ENCODE measurements at regions not wholly inside any gene's neighbourhood (a gene's known extent, or its start where the extent isn't known, plus 50 kb on each side); places are given as distances from the start of the nearest gene placed in this dataset.

GRCh38 chr7:80362677-80363076, 149.2 kb downstream of the GNAT3 start:
- TF ChIP-seq CTCF (conservative IDR thresholded peaks at IDR 0.05): no peak
- H3K27ac ChIP-seq: no peak overlapping the region

DNA sequence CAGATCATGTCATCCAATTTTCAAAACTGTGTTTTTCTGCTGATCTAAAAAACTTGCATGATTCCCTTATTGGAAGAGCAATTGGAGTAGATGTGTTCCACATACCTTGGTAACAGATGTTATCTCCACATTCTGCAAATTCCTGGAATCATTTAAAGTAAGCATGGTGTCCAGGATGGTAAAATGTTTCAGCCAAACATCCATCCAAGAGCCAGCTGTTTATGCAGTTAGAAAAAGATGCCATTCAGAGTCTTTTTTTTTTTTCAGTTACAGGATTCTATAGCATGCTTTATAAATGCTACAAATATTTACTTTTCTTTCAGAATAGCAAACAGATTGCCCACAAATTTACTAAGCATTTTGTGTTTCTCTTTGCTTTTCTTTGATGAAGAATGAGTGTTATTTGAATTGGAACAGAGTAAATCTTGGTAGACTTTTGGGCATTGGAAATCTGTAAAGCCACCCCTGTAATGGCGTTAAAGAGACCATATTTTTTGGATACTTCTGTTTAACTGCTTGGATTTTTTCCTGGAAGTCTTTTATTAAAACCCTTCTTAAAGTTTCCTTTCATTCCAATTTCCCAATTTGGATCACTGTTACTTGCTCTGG, 149.8 kb downstream of the GNAT3 start:
- TF ChIP-seq CTCF (conservative IDR thresholded peaks at IDR 0.05): no peak
- no peak overlapping the region for H3K27ac ChIP-seq

DNA sequence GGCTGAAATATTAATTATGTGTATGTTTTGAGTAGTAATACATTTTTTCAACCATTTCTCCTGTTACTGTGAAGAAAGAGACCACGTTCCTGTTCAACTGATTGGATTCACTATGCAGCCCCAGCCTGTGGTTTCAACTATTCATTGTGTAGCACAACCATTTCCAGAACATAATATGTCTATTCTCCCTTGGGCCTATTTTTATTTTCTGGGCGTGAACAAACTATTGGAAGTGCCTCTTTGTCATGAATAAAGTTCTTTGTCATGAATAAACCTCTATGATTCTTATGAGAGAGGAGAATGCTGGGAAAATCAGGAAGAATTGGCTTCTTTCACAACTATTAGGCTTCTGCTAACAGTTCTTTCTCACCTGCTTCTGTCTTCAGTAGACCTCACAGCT, 152.4 kb downstream of the GNAT3 start:
- H3K27ac ChIP-seq: no peak overlapping the region
- no peak for TF ChIP-seq CTCF (conservative IDR thresholded peaks at IDR 0.05)

- TF ChIP-seq CTCF (conservative IDR thresholded peaks at IDR 0.05): no peak
- H3K27ac ChIP-seq: no peak overlapping the region
Measured at GRCh38 chr7:80359029-80359428, 152.8 kb downstream of the GNAT3 start.

GRCh38 chr7:80357530-80357929, 154.3 kb downstream of the GNAT3 start:
- no peak for TF ChIP-seq CTCF (conservative IDR thresholded peaks at IDR 0.05)
- H3K27ac ChIP-seq: no peak overlapping the region

- H3K27ac ChIP-seq: no peak overlapping the region
- no peak for TF ChIP-seq CTCF (conservative IDR thresholded peaks at IDR 0.05)
Measured at GRCh38 chr7:80350430-80350829, 161.4 kb downstream of the GNAT3 start.

GRCh38 chr7:80348223-80348622, 163.6 kb downstream of the GNAT3 start:
- no peak for TF ChIP-seq CTCF (conservative IDR thresholded peaks at IDR 0.05)

More at GRCh38 chr7:80348223-80348622, 163.6 kb downstream of the GNAT3 start:
- no peak overlapping the region for H3K27ac ChIP-seq

All from VCaP (cell line).